RWPE1 (cell line): ENCODE measurements at regions not wholly inside any gene's neighbourhood (a gene's known extent, or its start where the extent isn't known, plus 50 kb on each side); places are given as distances from the start of the nearest gene placed in this dataset.

Experiments used
- CTCF ChIA-PET: fragments of 350-600 bp; sonication (Branson Sonifier 250); formaldehyde crosslinking; extraction: SDS; loops from one replicate; lab custom pipeline; 2021; lab: Yijun Ruan, JAX
- POLR2A ChIA-PET: fragments of 400-600 bp; formaldehyde crosslinking; extraction: SDS; loops from one replicate; lab custom pipeline; 2020; ENCODE audit warnings: antibody characterized with exemption; ENCODE audit not compliant: low non-redundant PET; lab: Yijun Ruan, JAX
- DNase-seq: peaks from one replicate; pipeline ENCODE4 v3.0.0; 2012; ENCODE audit warnings: low spot score
- H3K27ac ChIP-seq: fragments of 450-650 bp; 2 replicates; pipeline ENCODE4 v1.5.1; 2017
- CTCF ChIP-seq: fragments of 450-650 bp; conservative IDR thresholded peaks from 2 replicates; pipeline ENCODE4 v1.5.1; 2017; ENCODE audit warnings: low read depth, mild to moderate bottlenecking

DNA sequence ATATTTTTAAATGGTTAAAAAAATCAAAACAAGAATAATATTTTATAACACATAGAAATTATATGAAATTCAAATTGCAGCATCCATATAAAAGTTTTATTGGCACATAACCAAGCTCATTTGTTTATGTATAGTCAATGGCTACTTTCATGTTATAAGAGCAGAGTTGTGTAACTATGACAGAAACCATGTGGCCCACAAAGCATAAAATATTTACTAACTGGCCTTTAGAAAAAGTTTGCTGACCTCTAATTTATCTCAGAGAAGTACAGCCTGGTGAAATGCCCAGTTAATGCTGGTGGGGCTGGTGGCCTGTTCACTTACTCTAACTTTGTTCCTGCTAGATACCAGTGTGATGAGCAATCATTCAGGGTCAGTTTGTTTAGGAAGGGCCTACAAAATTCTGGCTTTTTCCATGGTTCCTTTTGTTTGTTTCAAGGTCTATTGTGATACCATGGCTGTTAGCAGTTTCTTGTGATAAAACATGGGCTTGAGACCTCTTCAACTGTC, 104.6 kb downstream of the PPP1R2C start:
- no peak for DNase-seq
- ChIA-PET CTCF (no interaction called here), POLR2A (no interaction called here)
- no peak overlapping the region for H3K27ac ChIP-seq
- no peak for TF ChIP-seq CTCF

DNA sequence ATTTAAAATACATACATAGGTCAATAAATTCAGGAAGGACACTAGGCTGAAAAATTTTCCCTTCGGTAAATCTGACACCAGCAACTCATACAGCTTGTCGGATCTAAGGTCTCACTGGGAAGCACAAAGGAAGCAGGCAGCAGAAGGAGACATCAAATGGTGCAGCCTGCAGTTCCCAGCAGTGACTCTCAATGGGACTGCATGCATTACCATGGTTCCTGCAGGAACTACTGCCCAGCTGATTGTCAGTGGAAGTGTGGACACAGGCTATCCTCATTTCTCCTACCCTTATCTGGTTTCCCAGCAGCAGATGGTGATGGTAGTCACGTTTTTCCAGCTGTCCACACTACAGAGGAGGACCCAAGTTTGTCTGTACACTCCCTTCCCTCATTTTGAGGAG, 113.3 kb downstream of the PPP1R2C start:
- CTCF ChIA-PET = no interaction called here
- no peak for DNase-seq

DNA sequence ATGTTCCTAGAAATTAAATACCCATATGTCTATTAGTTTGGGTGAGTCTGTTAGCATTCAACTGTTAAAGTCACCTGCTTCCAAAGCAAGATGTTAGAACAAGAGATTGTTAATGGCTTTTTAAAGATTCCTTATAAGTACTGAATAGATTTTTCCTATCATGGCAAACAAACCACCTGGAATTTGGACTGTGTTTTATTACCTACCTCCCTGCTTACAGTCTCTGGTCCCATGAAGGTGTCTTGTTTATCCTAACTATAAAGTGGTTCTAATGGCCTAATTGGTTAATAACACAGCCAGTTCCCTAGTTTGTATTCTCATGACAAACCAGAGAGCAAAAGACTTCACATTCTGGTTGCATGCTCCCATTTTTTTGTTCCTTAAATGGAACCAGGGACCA, 149.5 kb downstream of the PPP1R2C start:
- POLR2A ChIA-PET = no interaction called here
- no peak overlapping the region for H3K27ac ChIP-seq
- DNase-seq = no peak
- TF ChIP-seq CTCF = no peak
- CTCF ChIA-PET = no interaction called here

More for the DNA sequence above, 113.3 kb downstream of the PPP1R2C start:
- no peak for TF ChIP-seq CTCF
- H3K27ac ChIP-seq = no peak overlapping the region
- POLR2A ChIA-PET = no interaction called here

GRCh38 chrX:42627891-42628290, 150.1 kb downstream of the PPP1R2C start:
- no peak for TF ChIP-seq CTCF
- no peak overlapping the region for H3K27ac ChIP-seq
- CTCF ChIA-PET = no interaction called here
- DNase-seq = no peak
- POLR2A ChIA-PET = no interaction called here

DNA sequence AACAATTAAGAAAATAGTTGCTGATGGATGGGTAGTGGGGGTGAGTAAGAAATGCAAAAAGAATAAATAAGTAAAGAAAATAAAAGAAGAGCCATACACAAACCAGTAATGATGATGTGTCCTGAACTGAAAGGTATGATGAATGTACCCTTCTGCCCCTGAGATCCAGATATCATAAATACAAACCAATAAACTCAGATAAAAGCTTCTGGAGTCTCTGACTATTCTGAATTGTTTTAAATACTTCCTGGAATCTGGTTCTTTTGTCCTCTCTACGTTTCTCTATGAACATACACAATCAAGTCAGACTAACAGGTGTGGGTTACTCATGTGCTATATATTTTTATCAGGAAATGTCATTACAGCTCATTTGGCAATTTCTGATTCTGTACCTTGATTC, 153.4 kb downstream of the PPP1R2C start:
- TF ChIP-seq CTCF = no peak
- CTCF ChIA-PET = no interaction called here
- DNase-seq = no peak
- no peak overlapping the region for H3K27ac ChIP-seq
- POLR2A ChIA-PET = no interaction called here

- CTCF ChIA-PET = no interaction called here
- H3K27ac ChIP-seq = no peak overlapping the region
- POLR2A ChIA-PET = no interaction called here
- no peak for DNase-seq
- no peak for TF ChIP-seq CTCF
Observed at GRCh38 chrX:42619068-42619467, 158.9 kb downstream of the PPP1R2C start.

GRCh38 chrX:42616981-42617380, 161.0 kb downstream of the PPP1R2C start:
- ChIA-PET POLR2A (no interaction called here), CTCF (no interaction called here)
- no peak for TF ChIP-seq CTCF
- DNase-seq = no peak
- no peak overlapping the region for H3K27ac ChIP-seq
